Transverse colon (tissue), 3 donors: ENCODE measurements at regions not wholly inside any gene's neighbourhood (a gene's known extent, or its start where the extent isn't known, plus 50 kb on each side); places are given as distances from the start of the nearest gene placed in this dataset.
"Not testable (repeated sequence)": the region's sequence is repeated elsewhere in the genome, so short reads cannot be mapped to it uniquely, and the experiment has no call there.

Source experiments
- CTCF ChIP-seq, 5 experiments: fragments of 200-600 bp in 3 of 5; fragments of 450-650 bp in 2 of 5; sonication (generic) in 3 of 5; IDR thresholded peaks; 1 replicate in 2 of 5; 2 replicates in 3 of 5; pipeline ENCODE4 v1.5.1; 2016 to 2017; ENCODE audit warnings: antibody characterized with exemption in 5 of 5, inconsistent platforms in 3 of 5, mild to moderate bottlenecking in 2 of 5, moderate library complexity in 1 of 5
- EP300 ChIP-seq: sonication (generic); formaldehyde crosslinking; IDR thresholded peaks from one replicate; pipeline ENCODE4 v1.6.1; 2017; ENCODE audit warnings: antibody characterized with exemption, low read depth
- POLR2A ChIP-seq: fragments of 450-650 bp; IDR thresholded peaks from one replicate; pipeline ENCODE4 v1.6.1; 2016; ENCODE audit warnings: antibody characterized with exemption, mild to moderate bottlenecking, moderate library complexity

DNA sequence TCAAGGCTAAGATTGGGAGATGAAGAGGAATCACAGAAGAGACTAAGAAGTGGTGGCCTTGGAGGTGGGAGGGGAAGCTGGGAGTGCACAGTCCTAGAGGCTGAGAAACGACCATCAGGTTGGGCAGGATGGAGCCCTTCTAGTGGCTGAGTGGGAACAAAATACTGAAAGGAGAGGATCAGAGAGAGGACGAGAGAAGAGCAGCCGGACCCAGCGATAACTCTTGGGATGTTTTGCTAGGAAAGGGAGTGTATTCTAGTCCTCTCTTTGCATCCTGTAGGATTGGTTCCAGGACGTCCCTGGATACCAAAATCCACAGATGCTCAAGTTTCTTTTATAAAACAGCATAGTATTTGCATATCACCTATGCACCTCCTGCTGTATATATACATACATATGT is 143.8 kb downstream of the CRLF3 start:
- TF ChIP-seq POLR2A; CTCF (IDR thresholded peaks at IDR 0.05); EP300: not testable (repeated sequence)
